GM23338 (cell line): ENCODE measurements at regions not wholly inside any gene's neighbourhood (a gene's known extent, or its start where the extent isn't known, plus 50 kb on each side); places are given as distances from the start of the nearest gene placed in this dataset.

ENCODE experiments used
- ATAC-seq: fragments of 200-7000 bp; cut with Tn5 transposase; 3 replicates; pipeline ENCODE4 v1.9.1; 2020
- DNase-seq: peaks from one replicate; pipeline ENCODE4 v3.0.0-alpha.2; 2015; ENCODE audit warnings: low spot score
- H2AFZ ChIP-seq: fragments of 200-600 bp; sonication (generic); 2 replicates; pipeline ENCODE4 v1.8.0; 2016; ENCODE audit warnings: antibody characterized with exemption, mild to moderate bottlenecking, moderate library complexity
- H3F3A ChIP-seq: fragments of 200-600 bp; sonication (generic); replicated peaks from 2 replicates; pipeline ENCODE4 v1.8.0; 2017; ENCODE audit warnings: antibody characterized with exemption, mixed run types, low read depth
- H3K27ac ChIP-seq: fragments of 200-600 bp; sonication (generic); 2 replicates; pipeline ENCODE4 v1.6.1; 2016; ENCODE audit warnings: low read depth
- H3K27me3 ChIP-seq: fragments of 200-600 bp; sonication (generic); 2 replicates; pipeline ENCODE4 v1.8.0; 2016; ENCODE audit warnings: mild to moderate bottlenecking, mixed run types, moderate library complexity; ENCODE audit not compliant: insufficient read depth
- H3K36me3 ChIP-seq: fragments of 200-600 bp; sonication (generic); 2 replicates; pipeline ENCODE4 v1.8.0; 2016; ENCODE audit warnings: mild to moderate bottlenecking; ENCODE audit not compliant: insufficient read depth
- H3K4me1 ChIP-seq: fragments of 200-600 bp; sonication (generic); 2 replicates; pipeline ENCODE4 v1.8.0; 2016; ENCODE audit warnings: mild to moderate bottlenecking, moderate library complexity; ENCODE audit not compliant: insufficient read depth
- H3K4me2 ChIP-seq: fragments of 200-600 bp; sonication (generic); 2 replicates; pipeline ENCODE4 v1.7.1; 2017; ENCODE audit warnings: mixed run types
- H3K4me3 ChIP-seq: fragments of 200-600 bp; sonication (generic); 2 replicates; pipeline ENCODE4 v1.6.1; 2016; ENCODE audit warnings: mixed run types
- H3K79me2 ChIP-seq: fragments of 200-600 bp; sonication (generic); replicated peaks from 2 replicates; pipeline ENCODE4 v1.8.0; 2017; ENCODE audit warnings: mild to moderate bottlenecking; ENCODE audit not compliant: insufficient read depth
- H3K9me2 ChIP-seq: fragments of 200-600 bp; sonication (generic); 2 replicates; pipeline ENCODE4 v1.8.0; 2017; ENCODE audit not compliant: insufficient read depth
- H4K20me1 ChIP-seq: fragments of 200-600 bp; sonication (generic); replicated peaks from 2 replicates; pipeline ENCODE4 v1.8.0; 2017; ENCODE audit warnings: mild to moderate bottlenecking; ENCODE audit not compliant: insufficient read depth
- H3K27ac Mint-ChIP-seq: 2 replicates; pipeline ENCODE4 v1.8.0; 2020; ENCODE audit warnings: inconsistent platforms, mild to moderate bottlenecking, moderate library complexity, mixed read lengths
- H3K27me3 Mint-ChIP-seq: 3 replicates; pipeline ENCODE4 v1.8.0; 2022; ENCODE audit warnings: low read depth, mild to moderate bottlenecking, moderate library complexity, mixed read lengths, inconsistent platforms; ENCODE audit not compliant: insufficient read depth, poor library complexity
- H3K36me3 Mint-ChIP-seq: 3 replicates; pipeline ENCODE4 v1.8.0; 2021; ENCODE audit warnings: low read depth, mild to moderate bottlenecking, inconsistent platforms, moderate library complexity, mixed read lengths
- H3K4me1 Mint-ChIP-seq: 3 replicates; pipeline ENCODE4 v1.8.0; 2020; ENCODE audit warnings: mild to moderate bottlenecking, inconsistent platforms, mixed read lengths
- H3K4me3 Mint-ChIP-seq: 3 replicates; pipeline ENCODE4 v1.8.0; 2021; ENCODE audit warnings: moderate library complexity, mild to moderate bottlenecking, inconsistent platforms, mixed read lengths
- H3K9me3 Mint-ChIP-seq: 3 replicates; pipeline ENCODE4 v1.8.0; 2020; ENCODE audit warnings: moderate library complexity, mild to moderate bottlenecking, inconsistent platforms, mixed read lengths
- CREB1 ChIP-seq: fragments of 250-450 bp; sonication (Bioruptor Pico); IDR thresholded peaks from 2 replicates; pipeline ENCODE4 v1.5.0; 2020; ENCODE audit warnings: low read depth, mild to moderate bottlenecking, moderate library complexity
- CTCF ChIP-seq, 2 experiments: fragments of 200-600 bp in 1 of 2; sonication (generic) in 1 of 2; conservative IDR thresholded peaks; 2 replicates each; pipeline versions ENCODE4 v1.5.1 to v1.6.1; 2016 to 2017; ENCODE audit warnings: antibody characterized with exemption in 2 of 2, low read depth in 2 of 2, mild to moderate bottlenecking in 2 of 2, moderate library complexity in 1 of 2
- ETS1 ChIP-seq: IDR thresholded peaks from 2 replicates; pipeline ENCODE4 v1.6.1; 2016; ENCODE audit warnings: antibody characterized with exemption
- EZH2 ChIP-seq: fragments of 200-600 bp; sonication (generic); IDR thresholded peaks from one replicate; pipeline ENCODE4 v1.8.0; 2017; ENCODE audit warnings: antibody characterized with exemption, mild to moderate bottlenecking, low read depth; ENCODE audit not compliant: unreplicated experiment
- EZH2phosphoT487 ChIP-seq: fragments of 200-600 bp; sonication (generic); IDR thresholded peaks from one replicate; pipeline ENCODE4 v1.8.1; 2018; ENCODE audit warnings: antibody characterized with exemption; ENCODE audit not compliant: unreplicated experiment
- JUNB ChIP-seq: IDR thresholded peaks from one replicate; pipeline ENCODE4 v1.6.1; 2016; ENCODE audit warnings: antibody characterized with exemption; ENCODE audit not compliant: unreplicated experiment
- NANOG ChIP-seq: IDR thresholded peaks from 2 replicates; pipeline ENCODE4 v1.6.1; 2016; ENCODE audit warnings: antibody characterized with exemption, borderline replicate concordance
- POLR2AphosphoS5 ChIP-seq: IDR thresholded peaks from 2 replicates; pipeline ENCODE4 v1.6.1; 2016; ENCODE audit warnings: antibody characterized with exemption, low read depth
- STAT1 ChIP-seq: IDR thresholded peaks from one replicate; pipeline ENCODE4 v1.6.1; 2016; ENCODE audit warnings: antibody characterized with exemption; ENCODE audit not compliant: unreplicated experiment
- ZNF114 ChIP-seq: fragments of 250-450 bp; sonication (Bioruptor Pico); IDR thresholded peaks from 2 replicates; pipeline ENCODE4 v1.5.0; 2020; ENCODE audit warnings: mild to moderate bottlenecking, moderate library complexity
- ZNF331 ChIP-seq: fragments of 250-450 bp; sonication (Bioruptor Pico); IDR thresholded peaks from 2 replicates; pipeline ENCODE4 v1.5.0; 2020; ENCODE audit warnings: low read depth, mild to moderate bottlenecking, moderate library complexity
- TF ChIP-seq, protein P1 (sequence below): IDR thresholded peaks from one replicate; pipeline ENCODE4 v1.6.1; 2018; ENCODE audit warnings: antibody characterized with exemption; ENCODE audit not compliant: unreplicated experiment
- TF ChIP-seq, protein P2 (sequence below): fragments of 250-450 bp; sonication (Bioruptor Pico); IDR thresholded peaks from 2 replicates; pipeline ENCODE4 v1.5.0; 2020; ENCODE audit warnings: mild to moderate bottlenecking, moderate library complexity

DNA sequence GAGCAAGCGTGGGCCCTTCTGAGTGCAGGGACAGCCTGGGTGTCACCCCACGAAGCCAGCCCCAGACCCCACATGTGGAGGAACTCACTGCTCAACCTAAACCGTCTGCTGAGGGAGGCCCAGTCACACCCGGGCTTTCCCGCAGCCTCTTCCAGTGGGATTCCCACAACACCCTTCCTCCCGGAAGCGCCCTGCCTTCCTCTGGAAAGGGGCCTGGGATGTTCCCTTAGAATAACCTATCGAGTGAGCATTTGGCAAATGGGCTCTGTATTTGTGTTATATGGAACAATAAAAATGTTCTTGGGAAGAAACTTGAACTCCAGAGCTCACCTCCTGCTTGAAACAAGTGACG lies 100.0 kb upstream of the DUSP22 start:
- DNase-seq (no peak), ATAC-seq (no peak)
- no peaks in the 10 kb centered on the region for H4K20me1 ChIP-seq
- H3K4me1 ChIP-seq: no peaks in the 10 kb centered on the region
- no peak overlapping the region for H3K27ac ChIP-seq
- no peaks in the 10 kb centered on the region for H3K27me3 ChIP-seq
- H3K4me3 ChIP-seq: no peak overlapping the region
- no peaks in the 10 kb centered on the region; the same call in 1 of the 2 replicates for H3K9me2 ChIP-seq
- TF ChIP-seq EZH2phosphoT487: no peak
- TF ChIP-seq CREB1: no peak
- TF ChIP-seq, protein P1, sequence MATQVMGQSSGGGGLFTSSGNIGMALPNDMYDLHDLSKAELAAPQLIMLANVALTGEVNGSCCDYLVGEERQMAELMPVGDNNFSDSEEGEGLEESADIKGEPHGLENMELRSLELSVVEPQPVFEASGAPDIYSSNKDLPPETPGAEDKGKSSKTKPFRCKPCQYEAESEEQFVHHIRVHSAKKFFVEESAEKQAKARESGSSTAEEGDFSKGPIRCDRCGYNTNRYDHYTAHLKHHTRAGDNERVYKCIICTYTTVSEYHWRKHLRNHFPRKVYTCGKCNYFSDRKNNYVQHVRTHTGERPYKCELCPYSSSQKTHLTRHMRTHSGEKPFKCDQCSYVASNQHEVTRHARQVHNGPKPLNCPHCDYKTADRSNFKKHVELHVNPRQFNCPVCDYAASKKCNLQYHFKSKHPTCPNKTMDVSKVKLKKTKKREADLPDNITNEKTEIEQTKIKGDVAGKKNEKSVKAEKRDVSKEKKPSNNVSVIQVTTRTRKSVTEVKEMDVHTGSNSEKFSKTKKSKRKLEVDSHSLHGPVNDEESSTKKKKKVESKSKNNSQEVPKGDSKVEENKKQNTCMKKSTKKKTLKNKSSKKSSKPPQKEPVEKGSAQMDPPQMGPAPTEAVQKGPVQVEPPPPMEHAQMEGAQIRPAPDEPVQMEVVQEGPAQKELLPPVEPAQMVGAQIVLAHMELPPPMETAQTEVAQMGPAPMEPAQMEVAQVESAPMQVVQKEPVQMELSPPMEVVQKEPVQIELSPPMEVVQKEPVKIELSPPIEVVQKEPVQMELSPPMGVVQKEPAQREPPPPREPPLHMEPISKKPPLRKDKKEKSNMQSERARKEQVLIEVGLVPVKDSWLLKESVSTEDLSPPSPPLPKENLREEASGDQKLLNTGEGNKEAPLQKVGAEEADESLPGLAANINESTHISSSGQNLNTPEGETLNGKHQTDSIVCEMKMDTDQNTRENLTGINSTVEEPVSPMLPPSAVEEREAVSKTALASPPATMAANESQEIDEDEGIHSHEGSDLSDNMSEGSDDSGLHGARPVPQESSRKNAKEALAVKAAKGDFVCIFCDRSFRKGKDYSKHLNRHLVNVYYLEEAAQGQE: no peak
- no peak for TF ChIP-seq ZNF331
- no peak for TF ChIP-seq ZNF114 (CRISPR knock-in tag)
- no peak for TF ChIP-seq STAT1
- no peak for TF ChIP-seq ETS1
- TF ChIP-seq POLR2AphosphoS5: no peak
- TF ChIP-seq, protein P2, sequence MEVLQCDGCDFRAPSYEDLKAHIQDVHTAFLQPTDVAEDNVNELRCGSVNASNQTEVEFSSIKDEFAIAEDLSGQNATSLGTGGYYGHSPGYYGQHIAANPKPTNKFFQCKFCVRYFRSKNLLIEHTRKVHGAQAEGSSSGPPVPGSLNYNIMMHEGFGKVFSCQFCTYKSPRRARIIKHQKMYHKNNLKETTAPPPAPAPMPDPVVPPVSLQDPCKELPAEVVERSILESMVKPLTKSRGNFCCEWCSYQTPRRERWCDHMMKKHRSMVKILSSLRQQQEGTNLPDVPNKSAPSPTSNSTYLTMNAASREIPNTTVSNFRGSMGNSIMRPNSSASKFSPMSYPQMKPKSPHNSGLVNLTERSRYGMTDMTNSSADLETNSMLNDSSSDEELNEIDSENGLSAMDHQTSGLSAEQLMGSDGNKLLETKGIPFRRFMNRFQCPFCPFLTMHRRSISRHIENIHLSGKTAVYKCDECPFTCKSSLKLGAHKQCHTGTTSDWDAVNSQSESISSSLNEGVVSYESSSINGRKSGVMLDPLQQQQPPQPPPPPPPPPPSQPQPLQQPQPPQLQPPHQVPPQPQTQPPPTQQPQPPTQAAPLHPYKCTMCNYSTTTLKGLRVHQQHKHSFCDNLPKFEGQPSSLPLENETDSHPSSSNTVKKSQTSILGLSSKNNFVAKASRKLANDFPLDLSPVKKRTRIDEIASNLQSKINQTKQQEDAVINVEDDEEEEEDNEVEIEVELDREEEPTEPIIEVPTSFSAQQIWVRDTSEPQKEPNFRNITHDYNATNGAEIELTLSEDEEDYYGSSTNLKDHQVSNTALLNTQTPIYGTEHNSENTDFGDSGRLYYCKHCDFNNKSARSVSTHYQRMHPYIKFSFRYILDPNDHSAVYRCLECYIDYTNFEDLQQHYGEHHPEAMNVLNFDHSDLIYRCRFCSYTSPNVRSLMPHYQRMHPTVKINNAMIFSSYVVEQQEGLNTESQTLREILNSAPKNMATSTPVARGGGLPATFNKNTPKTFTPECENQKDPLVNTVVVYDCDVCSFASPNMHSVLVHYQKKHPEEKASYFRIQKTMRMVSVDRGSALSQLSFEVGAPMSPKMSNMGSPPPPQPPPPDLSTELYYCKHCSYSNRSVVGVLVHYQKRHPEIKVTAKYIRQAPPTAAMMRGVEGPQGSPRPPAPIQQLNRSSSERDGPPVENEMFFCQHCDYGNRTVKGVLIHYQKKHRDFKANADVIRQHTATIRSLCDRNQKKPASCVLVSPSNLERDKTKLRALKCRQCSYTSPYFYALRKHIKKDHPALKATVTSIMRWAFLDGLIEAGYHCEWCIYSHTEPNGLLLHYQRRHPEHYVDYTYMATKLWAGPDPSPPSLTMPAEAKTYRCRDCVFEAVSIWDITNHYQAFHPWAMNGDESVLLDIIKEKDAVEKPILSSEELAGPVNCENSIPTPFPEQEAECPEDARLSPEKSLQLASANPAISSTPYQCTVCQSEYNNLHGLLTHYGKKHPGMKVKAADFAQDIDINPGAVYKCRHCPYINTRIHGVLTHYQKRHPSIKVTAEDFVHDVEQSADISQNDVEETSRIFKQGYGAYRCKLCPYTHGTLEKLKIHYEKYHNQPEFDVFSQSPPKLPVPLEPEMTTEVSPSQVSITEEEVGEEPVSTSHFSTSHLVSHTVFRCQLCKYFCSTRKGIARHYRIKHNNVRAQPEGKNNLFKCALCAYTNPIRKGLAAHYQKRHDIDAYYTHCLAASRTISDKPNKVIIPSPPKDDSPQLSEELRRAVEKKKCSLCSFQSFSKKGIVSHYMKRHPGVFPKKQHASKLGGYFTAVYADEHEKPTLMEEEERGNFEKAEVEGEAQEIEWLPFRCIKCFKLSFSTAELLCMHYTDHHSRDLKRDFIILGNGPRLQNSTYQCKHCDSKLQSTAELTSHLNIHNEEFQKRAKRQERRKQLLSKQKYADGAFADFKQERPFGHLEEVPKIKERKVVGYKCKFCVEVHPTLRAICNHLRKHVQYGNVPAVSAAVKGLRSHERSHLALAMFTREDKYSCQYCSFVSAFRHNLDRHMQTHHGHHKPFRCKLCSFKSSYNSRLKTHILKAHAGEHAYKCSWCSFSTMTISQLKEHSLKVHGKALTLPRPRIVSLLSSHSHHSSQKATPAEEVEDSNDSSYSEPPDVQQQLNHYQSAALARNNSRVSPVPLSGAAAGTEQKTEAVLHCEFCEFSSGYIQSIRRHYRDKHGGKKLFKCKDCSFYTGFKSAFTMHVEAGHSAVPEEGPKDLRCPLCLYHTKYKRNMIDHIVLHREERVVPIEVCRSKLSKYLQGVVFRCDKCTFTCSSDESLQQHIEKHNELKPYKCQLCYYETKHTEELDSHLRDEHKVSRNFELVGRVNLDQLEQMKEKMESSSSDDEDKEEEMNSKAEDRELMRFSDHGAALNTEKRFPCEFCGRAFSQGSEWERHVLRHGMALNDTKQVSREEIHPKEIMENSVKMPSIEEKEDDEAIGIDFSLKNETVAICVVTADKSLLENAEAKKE (CRISPR knock-in tag): no peak
- TF ChIP-seq JUNB: no peak
- no peak for TF ChIP-seq NANOG
- no peak for TF ChIP-seq EZH2
- no peak for TF ChIP-seq CTCF (conservative IDR thresholded peaks at IDR 0.05; ENCODE audit: low read depth in 2 of 2)
- no peak overlapping the region for H2AFZ ChIP-seq
- H3K36me3 Mint-ChIP-seq: no peaks in the 10 kb centered on the region; the same call in 2 of the 3 replicates
- no peaks in the 10 kb centered on the region for H3K36me3 ChIP-seq
- no peaks in the 10 kb centered on the region for H3F3A ChIP-seq
- no peak overlapping the region for H3K27ac Mint-ChIP-seq
- H3K4me3 Mint-ChIP-seq: no peak overlapping the region
- H3K27me3 Mint-ChIP-seq: peaks cover 5% of the 10 kb centered on the region
- no peaks in the 10 kb centered on the region; the same call in 1 of the 3 replicates for H3K9me3 Mint-ChIP-seq
- H3K79me2 ChIP-seq: no peaks in the 10 kb centered on the region
- H3K4me2 ChIP-seq: no peak overlapping the region
- H3K4me1 Mint-ChIP-seq: no peaks in the 10 kb centered on the region; the same call in 2 of the 3 replicates
